Hepatocyte (in vitro differentiated cells): ENCODE measurements at regions not wholly inside any gene's neighbourhood (a gene's known extent, or its start where the extent isn't known, plus 50 kb on each side); places are given as distances from the start of the nearest gene placed in this dataset.

Experiments used
- CTCF ChIP-seq: fragments of 200-600 bp; sonication (generic); IDR thresholded peaks from 2 replicates; pipeline ENCODE4 v1.5.1; 2016; ENCODE audit warnings: antibody characterized with exemption, mild to moderate bottlenecking; ENCODE audit not compliant: poor library complexity
- EZH2 ChIP-seq: fragments of 200-600 bp; sonication (generic); IDR thresholded peaks from 2 replicates; pipeline ENCODE4 v1.6.1; 2016; ENCODE audit warnings: antibody characterized with exemption, mild to moderate bottlenecking, borderline replicate concordance

- TF ChIP-seq EZH2 (no peak), CTCF (peak; percentile 74)
These were observed 148.2 kb downstream of the CAAP1 start for GRCh38 chr9:26744191-26744965.
